GM18951 (cell line): ENCODE measurements at regions not wholly inside any gene's neighbourhood (a gene's known extent, or its start where the extent isn't known, plus 50 kb on each side); places are given as distances from the start of the nearest gene placed in this dataset.
"Not testable (repeated sequence)": the region's sequence is repeated elsewhere in the genome, so short reads cannot be mapped to it uniquely, and the experiment has no call there.

Source experiments
- POLR2A ChIP-seq: IDR thresholded peaks from 4 replicates; pipeline ENCODE4 v1.6.1; 2011; ENCODE audit warnings: mild to moderate bottlenecking; ENCODE audit not compliant: insufficient read length, insufficient read depth; ENCODE audit errors: extremely low read depth
- in situ Hi-C: fragments of 300-500 bp; cut with MboI; formaldehyde crosslinking; loops from one replicate; pipeline ENCODE4 v1.12.0; 2022; ENCODE audit warnings: low sequenced_read_pairs, mixed read lengths, inconsistent platforms; ENCODE audit not compliant: unreplicated experiment

- in situ Hi-C loops = no loop called here
- TF ChIP-seq POLR2A = no peak
Observed at GRCh38 chr16:51996516-51996915, 550.4 kb downstream of the TOX3 start.

GRCh38 chr16:51994597-51994996 is 552.3 kb downstream of the TOX3 start:
- TF ChIP-seq POLR2A = no peak
- in situ Hi-C loops = no loop called here

GRCh38 chr16:51989637-51990230 is 557.2 kb downstream of the TOX3 start:
- in situ Hi-C loops = no loop called here
- TF ChIP-seq POLR2A = no peak

GRCh38 chr16:51988977-51989376 is 558.0 kb downstream of the TOX3 start:
- no peak for TF ChIP-seq POLR2A
- in situ Hi-C loops = no loop called here

GRCh38 chr16:51987519-51987918 is 559.4 kb downstream of the TOX3 start:
- in situ Hi-C loops = no loop called here
- TF ChIP-seq POLR2A = no peak

GRCh38 chr16:51986717-51987116 is 560.2 kb downstream of the TOX3 start:
- no peak for TF ChIP-seq POLR2A
- in situ Hi-C loops = no loop called here

GRCh38 chr16:51986301-51986700 is 560.6 kb downstream of the TOX3 start:
- in situ Hi-C loops = no loop called here
- TF ChIP-seq POLR2A = no peak

GRCh38 chr16:51985126-51985525 is 561.8 kb downstream of the TOX3 start:
- in situ Hi-C loops = no loop called here
- no peak for TF ChIP-seq POLR2A

GRCh38 chr16:51984395-51984794 is 562.5 kb downstream of the TOX3 start:
- in situ Hi-C loops = no loop called here
- TF ChIP-seq POLR2A = no peak

- in situ Hi-C loops = no loop called here
- no peak for TF ChIP-seq POLR2A
Observed at GRCh38 chr16:51982715-51983680, 563.9 kb downstream of the TOX3 start.

- no peak for TF ChIP-seq POLR2A
- in situ Hi-C loops = no loop called here
Observed at GRCh38 chr16:51981725-51982124, 565.2 kb downstream of the TOX3 start.

GRCh38 chr16:51977506-51977905 is 569.4 kb downstream of the TOX3 start:
- in situ Hi-C loops = not testable (repeated sequence)

GRCh38 chr16:51971184-51971583 is 575.8 kb downstream of the TOX3 start:
- TF ChIP-seq POLR2A = no peak
- in situ Hi-C loops = no loop called here

GRCh38 chr16:51968749-51969148 is 578.2 kb downstream of the TOX3 start:
- in situ Hi-C loops = no loop called here
- no peak for TF ChIP-seq POLR2A
